ENCODE measurements at regions not wholly inside any gene's neighbourhood (a gene's known extent, or its start where the extent isn't known, plus 50 kb on each side); places are given as distances from the start of the nearest gene placed in this dataset.

GRCh38 chr3:117463276-117464115 lies 753.9 kb downstream of the TUSC7 start:
- DNase-seq (ENCODE audit: low read depth): no peak

- no peak for DNase-seq (ENCODE audit: low read depth)
Observed at GRCh38 chr3:117471831-117472230, 762.3 kb downstream of the TUSC7 start.

- no peak for DNase-seq (ENCODE audit: low read depth)
Observed at GRCh38 chr3:117473981-117474538, 764.5 kb downstream of the TUSC7 start.

GRCh38 chr3:117476572-117476971 lies 767.0 kb downstream of the TUSC7 start:
- DNase-seq (ENCODE audit: low read depth): no peak

- DNase-seq (ENCODE audit: low read depth): no peak
Observed at GRCh38 chr3:117477214-117477755, 767.7 kb downstream of the TUSC7 start.

GRCh38 chr3:117479095-117479494 lies 769.5 kb downstream of the TUSC7 start:
- no peak for DNase-seq (ENCODE audit: low read depth)

- no peak for DNase-seq (ENCODE audit: low read depth)
Observed at GRCh38 chr3:117480525-117480924, 770.9 kb downstream of the TUSC7 start.

- DNase-seq (ENCODE audit: low read depth): no peak
Observed at GRCh38 chr3:117480972-117481371, 771.4 kb downstream of the TUSC7 start.

- DNase-seq (ENCODE audit: low read depth): no peak
Observed at GRCh38 chr3:117483839-117484238, 774.3 kb downstream of the TUSC7 start.

GRCh38 chr3:117485841-117486240 lies 776.3 kb downstream of the TUSC7 start:
- no peak for DNase-seq (ENCODE audit: low read depth)

- no peak for DNase-seq (ENCODE audit: low read depth)
Observed at GRCh38 chr3:117486719-117487716, 777.4 kb downstream of the TUSC7 start.

- no peak for DNase-seq (ENCODE audit: low read depth)
Observed at GRCh38 chr3:117488983-117489382, 779.4 kb downstream of the TUSC7 start.

GRCh38 chr3:117489663-117490079 lies 780.1 kb downstream of the TUSC7 start:
- DNase-seq (ENCODE audit: low read depth): no peak

- DNase-seq (ENCODE audit: low read depth): no peak
Observed at GRCh38 chr3:117490716-117491115, 781.1 kb downstream of the TUSC7 start.

- DNase-seq (ENCODE audit: low read depth): no peak
Observed at GRCh38 chr3:117495620-117496019, 786.0 kb downstream of the TUSC7 start.

- no peak for DNase-seq (ENCODE audit: low read depth)
Observed at GRCh38 chr3:117499189-117499870, 789.8 kb downstream of the TUSC7 start.

- no peak for DNase-seq (ENCODE audit: low read depth)
Observed at GRCh38 chr3:117507958-117508357, 798.4 kb downstream of the TUSC7 start.

GRCh38 chr3:117509858-117510257 lies 800.3 kb downstream of the TUSC7 start:
- no peak for DNase-seq (ENCODE audit: low read depth)

- DNase-seq (ENCODE audit: low read depth): peak; percentile 36
Observed at GRCh38 chr3:117510396-117510795, 800.8 kb downstream of the TUSC7 start.

GRCh38 chr3:117512975-117513374 lies 803.4 kb downstream of the TUSC7 start:
- DNase-seq (ENCODE audit: low read depth): peak; percentile 9

- no peak for DNase-seq (ENCODE audit: low read depth)
Observed at GRCh38 chr3:117515309-117515708, 805.7 kb downstream of the TUSC7 start.

- DNase-seq (ENCODE audit: low read depth): no peak
Observed at GRCh38 chr3:117518364-117518763, 808.8 kb downstream of the TUSC7 start.
